Liver (tissue), 3 donors: ENCODE measurements at regions not wholly inside any gene's neighbourhood (a gene's known extent, or its start where the extent isn't known, plus 50 kb on each side); places are given as distances from the start of the nearest gene placed in this dataset.

ENCODE experiments used
- FOXA1 ChIP-seq: IDR thresholded peaks from 2 replicates; pipeline ENCODE4 v1.6.1; 2016; ENCODE audit warnings: antibody characterized with exemption
- GABPA ChIP-seq, 2 donors: IDR thresholded peaks in 1 of 2; conservative IDR thresholded peaks in 1 of 2; 2 replicates each; pipeline ENCODE4 v1.6.1; 2016; ENCODE audit warnings: antibody characterized with exemption in 2 of 2, mild to moderate bottlenecking in 1 of 2, moderate library complexity in 1 of 2
- JUND ChIP-seq, 2 donors: IDR thresholded peaks; 2 replicates each; pipeline ENCODE4 v1.6.1; 2016; ENCODE audit warnings: antibody characterized with exemption in 2 of 2
- RAD21 ChIP-seq, 2 donors: IDR thresholded peaks; 2 replicates each; pipeline ENCODE4 v1.6.1; 2016; ENCODE audit warnings: antibody characterized with exemption in 2 of 2, mild to moderate bottlenecking in 2 of 2
- SP1 ChIP-seq: IDR thresholded peaks from 2 replicates; pipeline ENCODE4 v1.6.1; 2018; ENCODE audit warnings: antibody characterized with exemption, mild to moderate bottlenecking
- TAF1 ChIP-seq: conservative IDR thresholded peaks from 2 replicates; pipeline ENCODE4 v1.6.1; 2016; ENCODE audit warnings: antibody characterized with exemption, mild to moderate bottlenecking
- YY1 ChIP-seq: IDR thresholded peaks from 2 replicates; pipeline ENCODE4 v1.6.1; 2016; ENCODE audit warnings: antibody characterized with exemption, mild to moderate bottlenecking
- TF ChIP-seq, protein P1 (sequence below): fragments of 150-350 bp; IDR thresholded peaks from 2 replicates; pipeline ENCODE4 v1.5.1; 2017; ENCODE audit warnings: improper control_type of control experiment, low read depth, low read length; ENCODE audit not compliant: missing input control
- TF ChIP-seq, protein P2 (sequence below): IDR thresholded peaks from 2 replicates; pipeline ENCODE4 v1.6.1; 2016; ENCODE audit warnings: antibody characterized with exemption
- TF ChIP-seq, protein P3 (sequence below): IDR thresholded peaks from 2 replicates; pipeline ENCODE4 v1.6.1; 2016; ENCODE audit warnings: antibody characterized with exemption, mild to moderate bottlenecking
- TF ChIP-seq, protein P4 (sequence below): IDR thresholded peaks from 2 replicates; pipeline ENCODE4 v1.6.1; 2016; ENCODE audit warnings: antibody characterized with exemption
- TF ChIP-seq, protein P5 (sequence below): IDR thresholded peaks from 2 replicates; pipeline ENCODE4 v1.6.1; 2016; ENCODE audit warnings: antibody characterized with exemption
- donor health status: healthy.
- donor health status: healthy.

DNA sequence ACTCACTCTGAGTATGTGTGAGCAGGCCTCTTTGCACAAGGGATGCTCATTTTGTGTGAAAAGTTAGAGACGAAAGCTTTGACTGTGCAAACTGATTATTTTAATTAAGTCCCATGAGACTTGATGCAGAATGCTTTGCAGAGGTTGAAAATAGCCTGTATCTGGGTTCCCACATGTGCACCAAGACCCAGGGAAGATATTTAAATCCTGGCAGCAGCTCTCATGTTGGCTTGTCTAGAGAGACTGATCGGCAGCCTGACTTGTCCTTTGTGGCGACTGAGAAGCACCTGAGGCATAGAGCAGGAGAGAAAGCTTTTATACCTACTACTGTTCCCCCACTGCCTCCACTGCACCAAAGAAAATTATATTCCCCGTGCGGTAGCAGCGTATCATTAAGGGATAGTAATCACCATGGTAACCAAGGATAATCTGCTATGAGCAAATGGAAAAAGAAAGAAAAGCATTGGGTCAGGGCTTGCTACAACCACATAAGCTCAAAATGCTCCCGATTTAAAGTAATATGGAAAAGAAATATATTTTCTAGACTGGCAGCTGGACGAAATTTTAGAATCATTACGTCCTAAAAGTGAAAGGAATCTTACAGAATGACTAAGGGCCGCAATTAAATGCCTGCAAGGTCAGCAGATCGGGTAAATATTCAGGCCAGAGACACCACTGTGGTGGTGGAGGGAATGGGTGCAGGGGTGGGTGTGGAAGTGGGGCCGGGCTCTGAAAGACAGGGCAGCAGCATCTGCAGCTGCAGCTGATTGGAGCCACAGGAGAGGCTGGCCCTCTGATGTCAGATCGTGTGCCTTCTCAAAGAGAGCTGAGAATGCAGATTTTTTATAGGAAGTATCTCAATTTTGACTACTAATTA is 135.3 kb upstream of the EPB41L4A start:
- TF ChIP-seq, protein P1, sequence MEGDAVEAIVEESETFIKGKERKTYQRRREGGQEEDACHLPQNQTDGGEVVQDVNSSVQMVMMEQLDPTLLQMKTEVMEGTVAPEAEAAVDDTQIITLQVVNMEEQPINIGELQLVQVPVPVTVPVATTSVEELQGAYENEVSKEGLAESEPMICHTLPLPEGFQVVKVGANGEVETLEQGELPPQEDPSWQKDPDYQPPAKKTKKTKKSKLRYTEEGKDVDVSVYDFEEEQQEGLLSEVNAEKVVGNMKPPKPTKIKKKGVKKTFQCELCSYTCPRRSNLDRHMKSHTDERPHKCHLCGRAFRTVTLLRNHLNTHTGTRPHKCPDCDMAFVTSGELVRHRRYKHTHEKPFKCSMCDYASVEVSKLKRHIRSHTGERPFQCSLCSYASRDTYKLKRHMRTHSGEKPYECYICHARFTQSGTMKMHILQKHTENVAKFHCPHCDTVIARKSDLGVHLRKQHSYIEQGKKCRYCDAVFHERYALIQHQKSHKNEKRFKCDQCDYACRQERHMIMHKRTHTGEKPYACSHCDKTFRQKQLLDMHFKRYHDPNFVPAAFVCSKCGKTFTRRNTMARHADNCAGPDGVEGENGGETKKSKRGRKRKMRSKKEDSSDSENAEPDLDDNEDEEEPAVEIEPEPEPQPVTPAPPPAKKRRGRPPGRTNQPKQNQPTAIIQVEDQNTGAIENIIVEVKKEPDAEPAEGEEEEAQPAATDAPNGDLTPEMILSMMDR: no peak
- TF ChIP-seq, protein P2, sequence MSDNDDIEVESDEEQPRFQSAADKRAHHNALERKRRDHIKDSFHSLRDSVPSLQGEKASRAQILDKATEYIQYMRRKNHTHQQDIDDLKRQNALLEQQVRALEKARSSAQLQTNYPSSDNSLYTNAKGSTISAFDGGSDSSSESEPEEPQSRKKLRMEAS: no peak
- TF ChIP-seq SP1: no peak
- TF ChIP-seq, protein P3, sequence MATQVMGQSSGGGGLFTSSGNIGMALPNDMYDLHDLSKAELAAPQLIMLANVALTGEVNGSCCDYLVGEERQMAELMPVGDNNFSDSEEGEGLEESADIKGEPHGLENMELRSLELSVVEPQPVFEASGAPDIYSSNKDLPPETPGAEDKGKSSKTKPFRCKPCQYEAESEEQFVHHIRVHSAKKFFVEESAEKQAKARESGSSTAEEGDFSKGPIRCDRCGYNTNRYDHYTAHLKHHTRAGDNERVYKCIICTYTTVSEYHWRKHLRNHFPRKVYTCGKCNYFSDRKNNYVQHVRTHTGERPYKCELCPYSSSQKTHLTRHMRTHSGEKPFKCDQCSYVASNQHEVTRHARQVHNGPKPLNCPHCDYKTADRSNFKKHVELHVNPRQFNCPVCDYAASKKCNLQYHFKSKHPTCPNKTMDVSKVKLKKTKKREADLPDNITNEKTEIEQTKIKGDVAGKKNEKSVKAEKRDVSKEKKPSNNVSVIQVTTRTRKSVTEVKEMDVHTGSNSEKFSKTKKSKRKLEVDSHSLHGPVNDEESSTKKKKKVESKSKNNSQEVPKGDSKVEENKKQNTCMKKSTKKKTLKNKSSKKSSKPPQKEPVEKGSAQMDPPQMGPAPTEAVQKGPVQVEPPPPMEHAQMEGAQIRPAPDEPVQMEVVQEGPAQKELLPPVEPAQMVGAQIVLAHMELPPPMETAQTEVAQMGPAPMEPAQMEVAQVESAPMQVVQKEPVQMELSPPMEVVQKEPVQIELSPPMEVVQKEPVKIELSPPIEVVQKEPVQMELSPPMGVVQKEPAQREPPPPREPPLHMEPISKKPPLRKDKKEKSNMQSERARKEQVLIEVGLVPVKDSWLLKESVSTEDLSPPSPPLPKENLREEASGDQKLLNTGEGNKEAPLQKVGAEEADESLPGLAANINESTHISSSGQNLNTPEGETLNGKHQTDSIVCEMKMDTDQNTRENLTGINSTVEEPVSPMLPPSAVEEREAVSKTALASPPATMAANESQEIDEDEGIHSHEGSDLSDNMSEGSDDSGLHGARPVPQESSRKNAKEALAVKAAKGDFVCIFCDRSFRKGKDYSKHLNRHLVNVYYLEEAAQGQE: no peak
- no peak for TF ChIP-seq TAF1
- no peak for TF ChIP-seq RAD21 (IDR thresholded peaks at IDR 0.05)
- TF ChIP-seq YY1: no peak
- TF ChIP-seq, protein P4, sequence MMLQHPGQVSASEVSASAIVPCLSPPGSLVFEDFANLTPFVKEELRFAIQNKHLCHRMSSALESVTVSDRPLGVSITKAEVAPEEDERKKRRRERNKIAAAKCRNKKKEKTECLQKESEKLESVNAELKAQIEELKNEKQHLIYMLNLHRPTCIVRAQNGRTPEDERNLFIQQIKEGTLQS: no peak
- TF ChIP-seq, protein P5, sequence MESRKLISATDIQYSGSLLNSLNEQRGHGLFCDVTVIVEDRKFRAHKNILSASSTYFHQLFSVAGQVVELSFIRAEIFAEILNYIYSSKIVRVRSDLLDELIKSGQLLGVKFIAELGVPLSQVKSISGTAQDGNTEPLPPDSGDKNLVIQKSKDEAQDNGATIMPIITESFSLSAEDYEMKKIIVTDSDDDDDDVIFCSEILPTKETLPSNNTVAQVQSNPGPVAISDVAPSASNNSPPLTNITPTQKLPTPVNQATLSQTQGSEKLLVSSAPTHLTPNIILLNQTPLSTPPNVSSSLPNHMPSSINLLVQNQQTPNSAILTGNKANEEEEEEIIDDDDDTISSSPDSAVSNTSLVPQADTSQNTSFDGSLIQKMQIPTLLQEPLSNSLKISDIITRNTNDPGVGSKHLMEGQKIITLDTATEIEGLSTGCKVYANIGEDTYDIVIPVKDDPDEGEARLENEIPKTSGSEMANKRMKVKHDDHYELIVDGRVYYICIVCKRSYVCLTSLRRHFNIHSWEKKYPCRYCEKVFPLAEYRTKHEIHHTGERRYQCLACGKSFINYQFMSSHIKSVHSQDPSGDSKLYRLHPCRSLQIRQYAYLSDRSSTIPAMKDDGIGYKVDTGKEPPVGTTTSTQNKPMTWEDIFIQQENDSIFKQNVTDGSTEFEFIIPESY: no peak
- no peak for TF ChIP-seq JUND (IDR thresholded peaks at IDR 0.05)
- TF ChIP-seq FOXA1: no peak
- TF ChIP-seq GABPA (IDR thresholded peaks at IDR 0.05 in 1 of 2, conservative IDR thresholded peaks at IDR 0.05 in 1 of 2): no peak
